HG03108 (cell line): ENCODE measurements at regions not wholly inside any gene's neighbourhood (a gene's known extent, or its start where the extent isn't known, plus 50 kb on each side); places are given as distances from the start of the nearest gene placed in this dataset.

Experiments used
- ATAC-seq: cut with Tn5 transposase; IDR thresholded peaks from one replicate; pipeline ENCODE4 v1.9.1; 2021; ENCODE audit warnings: moderate library complexity; ENCODE audit not compliant: unreplicated experiment

DNA sequence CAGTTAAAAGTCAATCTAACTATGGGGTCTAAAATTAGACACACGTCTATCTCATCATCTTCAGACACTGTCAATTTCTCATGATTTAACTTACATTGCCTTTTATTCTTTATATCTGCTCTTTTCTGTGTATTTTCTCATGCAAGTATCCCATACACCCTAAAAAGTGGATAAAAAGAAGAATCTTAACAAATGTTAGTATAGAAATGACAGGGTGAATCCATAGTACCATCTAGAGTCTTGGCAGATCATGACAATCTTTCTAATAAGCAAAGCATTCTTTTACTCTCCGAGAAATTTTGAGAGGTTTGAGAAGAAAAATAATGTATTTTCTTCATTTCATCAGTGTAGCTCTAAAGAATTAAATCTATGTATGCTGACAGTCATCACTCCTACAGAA is 382.7 kb downstream of the C6orf118 start:
- no peak for ATAC-seq

DNA sequence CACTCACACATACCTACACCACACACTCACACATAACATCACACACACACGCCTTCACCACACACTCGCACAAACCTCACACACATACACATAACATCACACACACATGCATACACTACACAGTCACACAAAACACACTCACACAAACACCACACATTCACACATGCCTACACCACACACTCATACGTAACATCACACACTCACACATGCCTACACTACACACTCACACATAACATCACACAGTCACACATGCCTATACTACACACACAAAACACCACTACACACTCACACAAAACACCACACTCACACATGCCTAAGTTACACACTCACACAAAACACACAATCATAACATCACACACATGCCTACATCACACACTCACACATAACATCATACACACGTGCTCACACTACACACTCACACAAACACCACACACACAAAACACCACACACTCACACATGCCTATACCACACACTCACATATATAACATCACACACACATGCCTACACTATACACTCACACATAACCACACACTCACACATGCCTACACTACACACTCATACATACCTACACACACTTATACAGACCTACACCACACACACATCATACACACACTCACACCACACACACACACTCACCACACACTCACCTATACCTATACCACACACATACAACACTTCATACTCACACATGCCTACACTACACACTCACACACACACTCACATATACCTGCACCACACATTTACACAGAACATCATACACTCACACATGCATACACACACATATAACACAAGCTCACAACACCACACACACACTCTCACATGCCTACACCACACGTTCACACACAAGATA is 383.5 kb downstream of the C6orf118 start:
- no peak for ATAC-seq

DNA sequence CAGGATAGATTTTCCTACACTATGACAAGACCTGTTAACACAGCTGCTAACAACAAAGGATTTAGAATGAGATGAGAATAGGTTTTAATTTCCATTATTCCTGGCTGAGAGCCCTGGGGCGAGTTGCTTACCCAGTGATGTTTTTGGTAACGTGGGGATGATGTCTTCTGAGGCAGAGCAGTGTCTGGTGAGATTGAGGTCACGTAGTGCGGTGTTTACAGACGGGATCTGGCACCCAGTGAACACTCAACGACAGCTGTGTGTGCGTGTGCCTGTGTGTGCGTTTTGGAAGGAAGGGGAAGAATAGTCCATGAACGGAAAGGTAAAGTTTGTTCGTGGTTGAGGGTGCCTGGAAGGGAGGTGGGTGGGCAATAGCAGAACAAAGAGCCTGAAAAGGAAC is 384.7 kb downstream of the C6orf118 start:
- ATAC-seq, result no peak

DNA sequence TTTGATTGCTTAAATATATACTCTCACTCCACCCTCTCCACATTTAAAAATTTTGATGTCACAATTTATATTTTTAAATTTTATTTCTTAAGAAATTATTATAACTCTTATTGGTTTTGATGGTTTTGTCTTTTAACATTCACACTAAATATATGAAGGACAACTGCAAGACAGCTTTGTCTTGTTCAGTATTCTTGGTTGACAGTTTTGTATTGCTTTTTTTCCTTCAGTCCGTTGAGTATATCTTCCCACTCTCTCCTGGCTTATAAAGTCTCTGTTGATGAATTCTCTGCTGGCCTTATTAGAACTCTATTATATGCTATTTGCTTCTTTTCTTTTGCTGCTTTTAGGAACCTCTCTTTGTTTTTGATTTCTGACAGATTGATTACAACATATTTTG is 392.2 kb downstream of the C6orf118 start:
- no peak for ATAC-seq

DNA sequence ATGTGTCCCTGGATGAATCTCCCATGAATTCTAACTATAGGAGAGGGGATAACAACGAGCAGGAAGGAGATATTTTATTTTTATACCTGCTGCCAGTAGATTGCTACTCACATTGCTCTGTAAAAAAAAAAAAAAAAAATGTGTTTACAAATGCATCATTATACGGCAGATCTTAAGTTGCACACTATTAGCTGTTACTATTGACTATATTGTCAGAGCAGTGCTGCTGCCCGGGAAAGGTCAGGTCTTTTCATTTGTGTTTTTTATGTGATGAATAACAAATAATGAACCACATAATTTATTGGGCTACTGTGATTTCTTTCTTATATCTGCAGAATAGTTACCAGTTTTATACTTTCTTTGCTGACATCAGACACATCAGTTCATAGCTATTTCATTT is 393.3 kb downstream of the C6orf118 start:
- ATAC-seq, result no peak

DNA sequence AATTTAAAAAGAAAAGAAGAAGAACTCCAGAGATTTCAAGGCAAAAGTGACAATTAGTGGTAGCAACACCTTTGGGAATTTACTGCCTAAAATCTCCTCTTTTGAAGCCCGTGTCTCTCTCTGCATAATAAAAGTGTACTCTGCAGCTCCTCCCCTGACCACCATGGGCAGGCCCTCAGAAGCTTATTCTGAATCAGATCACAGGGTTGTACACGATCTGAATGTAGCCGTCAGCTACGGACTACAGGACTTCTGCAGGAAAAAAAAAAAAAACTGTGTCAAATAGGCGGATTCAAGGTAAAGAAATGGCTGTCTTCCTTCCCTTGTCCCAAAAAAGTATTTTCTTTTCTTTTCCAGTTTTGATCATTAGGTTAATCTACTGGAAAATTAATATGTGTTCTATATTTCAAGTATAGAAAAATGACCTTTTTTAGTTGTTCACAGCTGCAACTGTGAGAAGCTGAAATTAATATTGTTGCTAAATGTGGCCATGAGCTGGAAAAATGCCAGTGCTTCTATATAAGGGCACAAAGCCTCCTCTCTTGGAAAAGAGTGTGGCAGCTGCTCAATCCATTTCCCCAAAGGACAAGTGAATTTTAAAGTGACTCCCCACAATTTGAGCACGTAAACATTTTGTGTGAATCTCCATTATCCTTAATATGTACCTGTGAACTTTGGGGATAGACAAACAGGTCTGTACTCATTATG is 397.4 kb downstream of the C6orf118 start:
- ATAC-seq, result no peak

DNA sequence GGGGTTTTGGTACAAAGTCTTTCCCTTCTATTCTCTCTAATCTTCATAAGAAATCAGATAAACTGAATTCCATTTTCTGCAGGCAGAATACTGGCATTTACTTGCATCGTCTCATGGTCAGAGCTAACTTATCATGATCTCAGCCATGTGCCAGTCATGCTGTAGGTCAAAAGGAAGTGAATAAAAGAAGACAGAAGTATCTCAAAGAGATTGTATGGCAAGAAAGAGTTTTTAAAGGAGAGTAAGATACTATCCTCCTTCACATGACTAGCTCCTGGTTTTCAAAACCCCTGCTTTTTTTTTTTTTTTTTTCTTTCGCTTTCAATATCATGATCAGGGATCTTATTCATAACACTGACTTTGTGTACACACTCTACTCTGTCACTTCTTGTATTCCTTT is 398.3 kb downstream of the C6orf118 start:
- no peak for ATAC-seq

DNA sequence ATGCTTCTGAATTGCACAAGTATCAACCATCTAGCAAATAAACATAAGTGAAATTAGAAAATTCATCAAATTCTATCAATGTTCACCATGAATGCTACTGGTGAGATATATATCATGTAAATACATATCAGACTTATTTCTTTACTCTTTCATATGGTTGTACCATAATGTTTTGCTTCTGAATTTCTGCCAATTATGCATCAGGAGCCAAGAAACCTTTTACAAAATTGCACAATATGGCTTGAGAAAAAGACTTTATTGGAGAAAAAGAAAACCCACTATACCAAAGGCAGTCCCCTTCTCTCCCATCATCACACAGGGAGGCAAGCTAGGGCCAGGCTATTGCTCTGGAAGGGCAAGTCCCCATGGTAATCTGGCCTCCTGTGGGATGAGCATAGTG is 402.6 kb downstream of the C6orf118 start:
- no peak for ATAC-seq

DNA sequence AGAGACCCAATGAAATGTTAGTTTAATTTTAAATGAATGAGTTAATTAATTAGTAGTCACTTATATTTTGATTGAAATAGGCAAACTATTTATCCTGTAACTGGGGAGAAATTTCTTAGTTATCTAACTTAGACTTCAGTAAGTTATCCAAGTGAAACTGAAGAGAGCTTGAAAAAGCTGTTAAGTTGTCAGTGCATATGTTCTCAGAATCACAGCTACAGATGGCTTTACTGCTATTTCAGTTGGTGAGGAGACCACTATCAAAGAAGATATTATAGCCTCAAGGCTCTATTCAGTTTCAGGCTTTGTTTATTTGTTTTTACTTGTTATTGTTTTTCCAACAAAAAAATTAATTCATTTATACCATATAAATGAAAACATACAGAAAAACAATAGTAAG is 404.1 kb downstream of the C6orf118 start:
- ATAC-seq, result no peak

DNA sequence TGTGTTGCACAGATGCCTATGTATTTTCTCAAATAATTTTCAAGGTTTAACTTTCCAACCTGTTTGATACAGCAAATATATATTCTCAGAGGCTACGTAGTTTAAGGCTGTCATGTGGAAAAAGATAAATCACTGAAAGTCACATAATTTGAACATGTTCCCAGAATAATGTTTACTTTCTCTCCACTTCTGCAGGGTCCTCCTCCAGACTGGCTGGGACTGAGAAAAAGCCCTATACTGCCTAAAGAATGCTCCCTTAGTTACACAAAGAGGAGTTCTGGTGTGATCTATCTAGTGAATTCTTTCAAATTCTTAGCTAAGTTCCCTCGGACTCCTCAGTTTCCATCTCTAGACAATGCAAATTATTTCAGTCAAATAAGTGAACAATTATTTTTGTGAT is 411.0 kb downstream of the C6orf118 start:
- no peak for ATAC-seq

DNA sequence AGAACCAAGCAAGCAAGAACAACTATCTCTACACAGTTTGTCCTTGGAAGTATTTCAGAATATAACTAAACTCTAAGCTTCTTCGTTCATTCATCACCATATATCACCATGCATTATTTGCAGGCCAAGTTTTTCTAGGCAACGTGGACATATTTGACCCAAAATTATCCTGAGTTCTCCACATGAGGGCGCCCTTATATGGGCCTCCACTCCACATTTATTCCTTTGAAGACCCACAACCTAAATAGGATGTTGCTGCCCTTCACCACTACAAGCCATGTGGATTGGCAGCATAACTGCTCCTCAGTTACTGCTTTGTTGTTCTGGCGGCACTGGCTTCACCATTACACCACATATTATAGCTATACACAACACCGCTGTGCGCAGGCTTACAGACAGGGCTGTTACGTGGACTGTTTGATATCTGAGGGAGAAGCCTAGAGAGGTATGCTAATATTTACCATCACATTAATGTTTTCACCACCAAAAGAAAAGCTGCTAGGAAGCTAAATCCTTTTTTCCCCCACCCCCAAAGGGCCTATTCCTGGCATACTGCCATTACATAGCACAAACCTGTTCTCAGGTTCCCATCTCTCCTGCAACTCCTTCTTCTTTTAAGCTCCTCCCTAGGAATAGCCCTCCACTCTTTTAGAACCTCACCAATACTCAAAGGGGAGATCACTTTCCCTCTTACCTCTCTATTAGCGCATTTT is 411.7 kb downstream of the C6orf118 start:
- ATAC-seq, result no peak

DNA sequence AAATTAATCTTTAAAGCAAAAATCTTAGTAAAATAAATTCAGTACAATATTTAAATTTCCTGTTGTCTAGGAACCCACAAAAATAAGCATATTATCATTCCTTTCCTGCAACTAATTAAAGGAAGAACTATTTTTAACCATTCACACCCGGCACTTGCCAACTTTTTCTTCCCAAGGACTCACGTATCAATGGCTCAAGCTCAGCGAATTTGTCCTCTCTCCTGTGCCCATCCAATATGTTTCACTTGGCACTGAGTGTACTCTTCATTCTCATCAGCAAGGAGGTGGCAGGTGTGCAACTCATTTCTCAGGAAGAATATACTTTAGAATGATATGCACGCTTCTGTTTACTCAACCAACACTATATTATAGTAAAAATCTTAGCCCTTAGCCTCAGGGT is 419.4 kb downstream of the C6orf118 start:
- no peak for ATAC-seq

DNA sequence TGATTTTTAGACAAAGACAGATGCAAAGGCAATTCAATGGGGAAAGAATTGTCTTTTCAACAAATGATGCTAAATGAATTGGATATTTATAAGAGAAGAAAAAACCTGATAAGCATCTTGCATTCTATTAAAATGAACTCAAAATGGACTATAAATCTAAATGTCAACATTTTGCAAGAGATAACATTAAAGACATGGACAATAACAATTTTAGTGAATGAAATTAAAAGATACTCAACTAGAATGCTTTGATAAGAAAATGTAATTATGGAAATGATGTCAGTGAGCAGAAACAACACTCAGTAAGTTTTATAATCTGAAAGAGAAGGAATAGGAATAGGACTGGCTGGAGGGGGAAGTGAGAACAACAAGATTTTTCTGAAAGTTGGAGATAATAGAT is 421.7 kb downstream of the C6orf118 start:
- no peak for ATAC-seq

DNA sequence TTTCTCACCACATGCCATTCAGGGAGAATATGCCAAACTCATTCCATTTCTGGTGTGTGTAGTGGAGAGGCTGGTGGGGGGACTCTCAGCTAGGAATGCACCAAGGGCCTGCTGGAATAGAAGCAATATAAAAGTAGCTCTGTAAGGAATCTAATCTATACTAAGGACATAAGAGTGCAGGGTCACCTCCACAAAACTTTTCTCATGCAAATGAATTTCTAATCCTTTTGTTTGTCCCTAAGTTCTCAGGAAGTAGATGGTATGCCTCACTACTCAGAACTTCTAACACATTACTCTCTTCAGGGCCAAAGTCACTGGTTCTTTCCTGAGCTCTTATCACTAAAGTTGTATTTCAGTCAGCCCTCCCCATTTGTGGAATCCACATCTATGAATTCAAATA is 427.2 kb downstream of the C6orf118 start:
- ATAC-seq, result no peak

DNA sequence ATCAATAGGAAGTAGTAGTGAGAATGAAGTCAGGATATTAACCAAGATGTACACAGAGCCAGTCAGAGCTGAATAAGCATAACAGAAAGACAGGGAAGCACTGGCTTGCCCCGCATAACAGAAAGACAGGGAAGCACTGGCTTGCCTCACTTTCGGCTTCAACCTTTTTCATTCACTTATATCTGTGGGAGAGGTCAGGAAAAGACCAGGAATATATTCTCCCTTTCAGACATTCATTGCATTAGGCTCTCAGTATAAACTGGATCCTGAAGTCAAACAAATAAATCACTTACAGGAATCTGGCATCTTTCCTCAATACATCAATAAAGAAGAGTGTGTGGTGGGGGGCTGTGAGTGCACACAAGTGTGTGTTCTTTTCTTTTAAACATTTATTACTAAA is 437.6 kb downstream of the C6orf118 start:
- ATAC-seq, result no peak

DNA sequence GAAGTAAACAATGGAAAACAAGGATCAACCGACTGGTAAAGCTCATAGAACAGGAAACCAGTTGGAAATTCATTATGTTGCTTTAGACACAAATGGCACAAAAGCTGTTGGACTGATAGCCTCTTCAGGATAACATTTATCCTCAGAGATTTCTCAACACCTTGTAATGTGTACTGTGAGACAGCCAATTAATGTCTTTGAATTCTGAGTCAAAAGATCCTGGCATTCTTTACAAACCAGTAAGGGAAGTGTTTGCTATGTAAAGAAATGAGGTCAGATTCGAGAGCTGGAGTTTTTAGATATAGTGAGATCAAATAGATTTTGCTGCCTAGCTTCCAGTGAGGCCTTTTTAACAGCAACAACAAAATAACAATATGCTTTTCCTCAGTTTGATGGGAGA is 439.2 kb downstream of the C6orf118 start:
- ATAC-seq, result no peak

DNA sequence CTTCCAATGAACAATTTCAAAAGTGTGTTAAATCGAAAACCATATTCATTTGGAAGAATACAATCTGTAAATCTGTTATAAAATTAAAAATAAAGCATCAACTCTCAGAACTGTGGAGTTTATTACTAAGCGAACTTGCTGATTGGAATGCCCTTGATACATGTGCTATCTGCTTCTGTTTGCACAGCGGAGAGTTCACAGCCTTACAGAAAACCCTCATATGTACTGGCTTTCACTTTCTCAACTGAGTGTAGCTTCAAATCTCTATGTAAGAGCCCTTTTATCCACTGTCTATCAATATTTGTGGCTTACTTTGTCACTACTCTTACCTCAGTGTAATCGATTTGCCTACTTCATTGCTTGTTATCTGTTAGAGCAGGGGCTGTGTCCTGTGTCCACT is 447.4 kb downstream of the C6orf118 start:
- no peak for ATAC-seq

DNA sequence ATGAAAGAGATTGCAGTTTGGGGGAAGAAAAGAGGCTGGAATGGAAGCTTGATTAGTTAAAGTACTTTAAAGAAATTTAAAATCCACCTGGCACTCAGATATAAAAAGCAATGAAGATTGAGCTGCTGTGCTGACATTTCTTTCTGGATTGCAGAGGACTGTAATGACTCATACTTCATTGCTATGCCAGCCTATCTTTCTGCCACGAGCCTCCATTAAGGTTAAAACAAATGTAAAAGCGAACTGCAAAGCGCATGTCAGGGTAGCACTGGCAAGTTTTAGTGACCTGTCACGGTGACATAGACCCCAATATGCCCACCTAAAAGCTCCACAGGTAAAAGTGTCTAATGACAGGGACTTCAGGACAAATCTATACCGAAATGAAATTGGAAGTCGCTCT is 449.6 kb downstream of the C6orf118 start:
- no peak for ATAC-seq

DNA sequence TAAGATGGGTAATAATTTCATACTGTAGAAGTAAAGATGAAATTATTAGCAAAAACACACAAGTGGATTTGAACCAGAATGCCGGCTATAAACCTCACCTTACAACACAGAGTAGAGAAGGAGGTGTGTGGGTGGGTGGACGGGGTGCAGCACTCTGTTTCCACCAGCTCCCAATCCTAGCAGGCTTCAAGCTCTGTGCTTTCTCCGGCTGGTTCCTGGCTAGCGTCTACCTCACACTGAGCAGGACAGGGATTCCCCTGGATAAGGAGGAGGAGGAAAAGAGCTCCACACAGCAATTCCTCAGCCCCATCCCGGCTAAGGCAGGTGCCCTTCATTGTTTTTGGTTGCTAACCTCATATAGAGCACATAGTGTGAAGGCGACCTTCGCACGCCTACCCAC is 453.3 kb downstream of the C6orf118 start:
- no peak for ATAC-seq

DNA sequence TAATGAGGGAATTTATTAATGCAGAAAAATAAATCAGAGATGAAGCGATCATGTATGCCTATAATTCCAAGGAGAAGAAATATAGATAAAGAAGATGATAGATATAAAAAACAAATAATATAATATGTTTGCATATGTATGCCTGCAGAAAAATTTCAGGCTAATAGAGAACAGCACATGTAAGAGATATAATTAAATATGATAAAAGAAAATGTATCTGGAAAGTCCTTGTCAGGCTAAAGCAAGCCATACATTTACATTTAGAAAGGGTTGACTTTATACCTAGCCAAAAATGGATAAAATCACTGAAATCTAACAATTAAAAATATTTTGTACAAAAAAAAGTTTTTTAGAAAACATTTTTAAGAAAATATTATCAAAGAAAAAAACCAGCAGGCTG is 454.1 kb downstream of the C6orf118 start:
- no peak for ATAC-seq

DNA sequence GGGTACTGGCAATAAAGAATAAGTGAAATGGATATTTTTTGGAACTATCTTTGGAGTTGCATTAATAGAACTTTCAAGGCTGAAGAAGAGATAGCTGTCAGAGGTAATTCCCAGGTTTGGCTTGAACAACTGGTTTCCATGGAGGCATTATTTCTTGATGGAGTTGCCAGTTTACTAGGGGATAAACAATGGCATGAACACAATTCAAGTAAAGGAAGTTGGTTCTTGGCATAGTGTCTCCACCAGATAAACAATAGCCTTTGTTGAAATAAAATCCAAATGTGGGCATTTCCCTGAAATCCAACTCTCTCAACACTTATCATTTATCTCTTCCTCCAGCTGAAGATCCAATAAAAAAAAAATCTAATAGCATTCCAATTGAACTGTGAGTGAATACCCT is 454.9 kb downstream of the C6orf118 start:
- ATAC-seq, result no peak

DNA sequence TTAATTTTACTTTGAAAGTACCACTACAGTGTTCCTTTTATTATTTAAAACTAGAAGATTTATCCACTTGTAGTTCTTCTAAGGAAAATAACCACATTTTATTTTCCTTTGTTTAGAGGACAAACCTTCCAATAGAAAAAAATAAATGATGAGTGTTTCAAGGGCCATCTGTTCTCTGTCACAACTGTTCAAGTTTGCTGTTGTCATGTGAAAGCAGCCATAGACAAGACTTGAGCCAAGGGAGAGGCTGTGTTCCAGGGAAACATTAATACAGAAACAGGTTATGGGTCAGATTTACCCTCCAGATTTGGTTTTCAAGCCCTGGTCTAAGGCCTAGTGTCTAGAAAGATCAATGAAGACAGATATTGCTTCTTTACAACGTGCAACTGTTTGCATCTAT is 463.6 kb downstream of the C6orf118 start:
- ATAC-seq, result no peak
